ENCODE measurements at regions not wholly inside any gene's neighbourhood (a gene's known extent, or its start where the extent isn't known, plus 50 kb on each side); places are given as distances from the start of the nearest gene placed in this dataset.

- Histone ChIP-seq H3K9ac (ENCODE audit: low read length) (no peak overlapping the region), H4K20me1 (ENCODE audit: low read length) (no peaks in the 10 kb centered on the region), H3K36me3 (ENCODE audit: low read depth, low read length) (no peaks in the 10 kb centered on the region), H3F3A (ENCODE audit: low read length, unreplicated experiment) (no peaks in the 10 kb centered on the region), H3K27ac (ENCODE audit: low read length) (no peak overlapping the region), H3K27me3 (ENCODE audit: low read length) (no peaks in the 10 kb centered on the region), H3K4me2 (ENCODE audit: low read length) (no peak overlapping the region), H3K9me2 (replicated peaks; ENCODE audit: low read length) (no peaks in the 10 kb centered on the region), H2AFZ (ENCODE audit: low read length) (no peak overlapping the region), H3K4me3 (ENCODE audit: low read length) (no peak overlapping the region), H3K9me3 (ENCODE audit: low read length) (no peaks in the 10 kb centered on the region), H3K79me2 (ENCODE audit: low read length) (no peaks in the 10 kb centered on the region), H3K4me1 (ENCODE audit: insufficient read depth, low read length) (no peaks in the 10 kb centered on the region)
- ATAC-seq: no peak
- DNase-seq: no peak
- POLR2A ChIA-PET (ENCODE audit: unreplicated experiment): no interaction called here
- CTCF ChIA-PET: no interaction called here
- intact Hi-C loops (cut with micrococcal nuclease): no loop called here
- no TSS peak for BruUV-seq (replicated peaks)
- TF ChIP-seq, protein P1, sequence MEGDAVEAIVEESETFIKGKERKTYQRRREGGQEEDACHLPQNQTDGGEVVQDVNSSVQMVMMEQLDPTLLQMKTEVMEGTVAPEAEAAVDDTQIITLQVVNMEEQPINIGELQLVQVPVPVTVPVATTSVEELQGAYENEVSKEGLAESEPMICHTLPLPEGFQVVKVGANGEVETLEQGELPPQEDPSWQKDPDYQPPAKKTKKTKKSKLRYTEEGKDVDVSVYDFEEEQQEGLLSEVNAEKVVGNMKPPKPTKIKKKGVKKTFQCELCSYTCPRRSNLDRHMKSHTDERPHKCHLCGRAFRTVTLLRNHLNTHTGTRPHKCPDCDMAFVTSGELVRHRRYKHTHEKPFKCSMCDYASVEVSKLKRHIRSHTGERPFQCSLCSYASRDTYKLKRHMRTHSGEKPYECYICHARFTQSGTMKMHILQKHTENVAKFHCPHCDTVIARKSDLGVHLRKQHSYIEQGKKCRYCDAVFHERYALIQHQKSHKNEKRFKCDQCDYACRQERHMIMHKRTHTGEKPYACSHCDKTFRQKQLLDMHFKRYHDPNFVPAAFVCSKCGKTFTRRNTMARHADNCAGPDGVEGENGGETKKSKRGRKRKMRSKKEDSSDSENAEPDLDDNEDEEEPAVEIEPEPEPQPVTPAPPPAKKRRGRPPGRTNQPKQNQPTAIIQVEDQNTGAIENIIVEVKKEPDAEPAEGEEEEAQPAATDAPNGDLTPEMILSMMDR (conservative IDR thresholded peaks at IDR 0.05; ENCODE audit: low read depth, low read length): no peak
- TF ChIP-seq EZH2 (IDR thresholded peaks at IDR 0.05; ENCODE audit: low read length, unreplicated experiment) (no peak), EZH2phosphoT487 (IDR thresholded peaks at IDR 0.05; ENCODE audit: borderline replicate concordance, low read length) (no peak)
Observed at GRCh38 chr22:48796310-48797015, 1031.2 kb downstream of the BRD1 start.

GRCh38 chr22:48795664-48796063 lies 1032.0 kb downstream of the BRD1 start:
- no peak for DNase-seq
- no peaks in the 10 kb centered on the region for H3K27me3 ChIP-seq (ENCODE audit: low read length)
- TF ChIP-seq, protein P1 (conservative IDR thresholded peaks at IDR 0.05; ENCODE audit: low read depth, low read length): no peak
- TF ChIP-seq EZH2 (IDR thresholded peaks at IDR 0.05; ENCODE audit: low read length, unreplicated experiment) (no peak), EZH2phosphoT487 (IDR thresholded peaks at IDR 0.05; ENCODE audit: borderline replicate concordance, low read length) (no peak)

DNA sequence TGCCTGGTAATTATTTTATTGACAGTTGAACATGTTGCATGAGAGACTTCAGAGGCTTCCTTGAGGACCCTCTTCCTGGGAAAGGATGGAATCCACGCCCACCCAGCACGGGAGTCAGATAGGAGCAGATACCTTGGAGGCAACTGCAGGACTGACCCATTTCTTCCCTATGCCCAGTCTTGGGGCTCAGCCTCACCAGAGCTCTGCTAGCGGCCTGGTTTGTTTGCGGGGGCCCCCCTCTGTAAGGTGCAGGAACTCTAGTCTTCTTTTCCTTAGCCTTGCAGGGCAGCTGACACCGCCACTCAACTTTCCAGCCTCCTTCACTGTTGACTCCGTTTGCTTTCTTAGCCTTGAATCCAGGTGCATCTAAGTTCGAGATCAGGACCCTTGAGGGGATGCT lies 1032.8 kb downstream of the BRD1 start:
- ATAC-seq (no peak), DNase-seq (no peak)
- ChIA-PET POLR2A (ENCODE audit: unreplicated experiment) (no interaction called here), CTCF (no interaction called here)
- Histone ChIP-seq H3K36me3 (ENCODE audit: low read depth, low read length) (no peaks in the 10 kb centered on the region), H3K4me2 (ENCODE audit: low read length) (no peak overlapping the region), H3K9me3 (ENCODE audit: low read length) (no peaks in the 10 kb centered on the region), H3K9ac (ENCODE audit: low read length) (no peak overlapping the region), H2AFZ (ENCODE audit: low read length) (no peak overlapping the region), H3K4me3 (ENCODE audit: low read length) (no peak overlapping the region), H4K20me1 (ENCODE audit: low read length) (no peaks in the 10 kb centered on the region), H3F3A (ENCODE audit: low read length, unreplicated experiment) (no peaks in the 10 kb centered on the region), H3K27me3 (ENCODE audit: low read length) (no peaks in the 10 kb centered on the region), H3K9me2 (replicated peaks; ENCODE audit: low read length) (no peaks in the 10 kb centered on the region), H3K79me2 (ENCODE audit: low read length) (no peaks in the 10 kb centered on the region), H3K27ac (ENCODE audit: low read length) (no peak overlapping the region), H3K4me1 (ENCODE audit: insufficient read depth, low read length) (no peaks in the 10 kb centered on the region)
- intact Hi-C loops (cut with micrococcal nuclease): no loop called here
- no peak for TF ChIP-seq EZH2phosphoT487 (IDR thresholded peaks at IDR 0.05; ENCODE audit: borderline replicate concordance, low read length)
- no peak for TF ChIP-seq EZH2 (IDR thresholded peaks at IDR 0.05; ENCODE audit: low read length, unreplicated experiment)
- BruUV-seq (replicated peaks): no TSS peak

More at GRCh38 chr22:48795664-48796063, 1032.0 kb downstream of the BRD1 start:
- Histone ChIP-seq H3K9me3 (ENCODE audit: low read length) (no peaks in the 10 kb centered on the region), H3K4me2 (ENCODE audit: low read length) (no peak overlapping the region), H4K20me1 (ENCODE audit: low read length) (no peaks in the 10 kb centered on the region), H3F3A (ENCODE audit: low read length, unreplicated experiment) (no peaks in the 10 kb centered on the region), H3K36me3 (ENCODE audit: low read depth, low read length) (no peaks in the 10 kb centered on the region), H3K4me3 (ENCODE audit: low read length) (no peak overlapping the region), H3K4me1 (ENCODE audit: insufficient read depth, low read length) (no peaks in the 10 kb centered on the region), H2AFZ (ENCODE audit: low read length) (no peak overlapping the region), H3K9me2 (replicated peaks; ENCODE audit: low read length) (no peaks in the 10 kb centered on the region), H3K27ac (ENCODE audit: low read length) (no peak overlapping the region), H3K79me2 (ENCODE audit: low read length) (no peaks in the 10 kb centered on the region), H3K9ac (ENCODE audit: low read length) (no peak overlapping the region)
- intact Hi-C loops (cut with micrococcal nuclease): no loop called here
- CTCF ChIA-PET: no interaction called here
- POLR2A ChIA-PET (ENCODE audit: unreplicated experiment): no interaction called here
- BruUV-seq (replicated peaks): no TSS peak
- ATAC-seq: no peak

Data from PC-3 (cell line).